ENCODE measurements at regions not wholly inside any gene's neighbourhood (a gene's known extent, or its start where the extent isn't known, plus 50 kb on each side); places are given as distances from the start of the nearest gene placed in this dataset.

DNA sequence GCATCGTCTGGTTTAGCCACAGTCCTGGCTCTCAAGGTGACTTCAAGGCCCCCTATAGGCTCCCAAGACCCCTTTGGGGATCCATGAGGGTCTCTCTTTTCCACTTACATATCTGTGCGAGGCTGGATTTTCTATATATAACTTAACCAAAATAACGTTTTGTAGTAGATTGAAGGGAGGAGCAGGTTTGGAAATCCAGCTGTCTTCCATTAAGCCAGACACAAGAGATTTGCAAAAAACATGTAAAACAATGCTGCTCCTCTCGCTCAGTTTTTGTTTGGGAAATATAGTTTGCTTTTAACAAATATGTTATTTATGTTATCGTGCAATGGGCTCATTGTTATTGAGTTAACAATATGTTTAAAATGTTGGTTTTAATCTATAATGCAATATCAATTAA is 811.2 kb downstream of the TYW1 start:
- no peak overlapping the region for H3K4me3 ChIP-seq (ENCODE audit: control insufficient read depth, low read depth, low read length)
- TF ChIP-seq CTCF (IDR thresholded peaks at IDR 0.05; ENCODE audit: control insufficient read depth, insufficient read depth, low read depth, low read length, missing control alignments): no peak
- DNase-seq (ENCODE audit: low read depth): no peak

- TF ChIP-seq CTCF (IDR thresholded peaks at IDR 0.05; ENCODE audit: control insufficient read depth, insufficient read depth, low read depth, low read length, missing control alignments): no peak
- H3K4me3 ChIP-seq (ENCODE audit: control insufficient read depth, low read depth, low read length): no peak overlapping the region
- no peak for DNase-seq (ENCODE audit: low read depth)
Measured at GRCh38 chr7:67809586-67809985, 813.0 kb downstream of the TYW1 start.

GRCh38 chr7:67813621-67814292 is 817.1 kb downstream of the TYW1 start:
- no peak for TF ChIP-seq CTCF (IDR thresholded peaks at IDR 0.05; ENCODE audit: control insufficient read depth, insufficient read depth, low read depth, low read length, missing control alignments)
- no peak for DNase-seq (ENCODE audit: low read depth)
- H3K4me3 ChIP-seq (ENCODE audit: control insufficient read depth, low read depth, low read length): no peak overlapping the region

DNA sequence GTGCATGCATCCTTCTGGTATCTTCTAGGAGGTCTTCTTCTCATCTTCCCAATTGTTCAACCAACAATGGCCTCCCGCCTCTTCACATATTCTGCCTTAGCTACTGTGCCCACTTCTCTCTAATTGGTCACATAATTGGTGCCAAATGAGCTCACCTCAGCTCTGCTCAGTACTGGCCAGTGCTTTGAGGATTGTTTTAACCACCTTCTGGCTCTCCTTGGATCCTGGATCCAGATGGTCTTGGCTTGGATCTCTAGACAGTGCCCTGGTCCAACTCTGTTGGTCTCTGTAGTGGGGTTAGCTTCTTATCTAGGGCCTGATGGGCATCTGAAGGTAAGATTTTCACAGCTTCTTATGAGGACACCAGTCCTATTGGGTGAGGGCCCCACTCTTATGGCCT is 820.8 kb downstream of the TYW1 start:
- no peak for TF ChIP-seq CTCF (IDR thresholded peaks at IDR 0.05; ENCODE audit: control insufficient read depth, insufficient read depth, low read depth, low read length, missing control alignments)
- no peak overlapping the region for H3K4me3 ChIP-seq (ENCODE audit: control insufficient read depth, low read depth, low read length)
- no peak for DNase-seq (ENCODE audit: low read depth)

- DNase-seq (ENCODE audit: low read depth): no peak
- no peak for TF ChIP-seq CTCF (IDR thresholded peaks at IDR 0.05; ENCODE audit: control insufficient read depth, insufficient read depth, low read depth, low read length, missing control alignments)
- no peak overlapping the region for H3K4me3 ChIP-seq (ENCODE audit: control insufficient read depth, low read depth, low read length)
Measured at GRCh38 chr7:67821116-67821515, 824.5 kb downstream of the TYW1 start.

DNA sequence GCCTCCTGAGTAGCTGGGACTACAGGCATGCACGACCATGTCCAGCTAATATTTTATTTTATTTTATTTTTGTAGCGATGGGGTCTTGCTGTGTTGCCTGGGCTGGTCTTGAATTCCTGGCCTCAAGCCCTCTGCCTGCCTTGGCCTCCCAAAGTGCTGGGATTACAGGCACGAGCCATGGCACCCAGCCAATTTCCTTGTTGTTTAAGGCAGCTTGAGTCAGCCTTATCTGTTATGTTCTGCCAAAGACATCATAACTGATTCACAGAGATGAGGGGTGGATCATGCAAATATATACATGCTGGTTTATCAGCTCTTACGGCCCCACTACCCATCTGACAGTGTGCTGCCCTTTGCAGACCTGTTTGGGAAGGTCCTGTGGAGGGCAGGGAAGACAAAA is 826.7 kb downstream of the TYW1 start:
- TF ChIP-seq CTCF (IDR thresholded peaks at IDR 0.05; ENCODE audit: control insufficient read depth, insufficient read depth, low read depth, low read length, missing control alignments): no peak
- H3K4me3 ChIP-seq (ENCODE audit: control insufficient read depth, low read depth, low read length): no peak overlapping the region
- no peak for DNase-seq (ENCODE audit: low read depth)

DNA sequence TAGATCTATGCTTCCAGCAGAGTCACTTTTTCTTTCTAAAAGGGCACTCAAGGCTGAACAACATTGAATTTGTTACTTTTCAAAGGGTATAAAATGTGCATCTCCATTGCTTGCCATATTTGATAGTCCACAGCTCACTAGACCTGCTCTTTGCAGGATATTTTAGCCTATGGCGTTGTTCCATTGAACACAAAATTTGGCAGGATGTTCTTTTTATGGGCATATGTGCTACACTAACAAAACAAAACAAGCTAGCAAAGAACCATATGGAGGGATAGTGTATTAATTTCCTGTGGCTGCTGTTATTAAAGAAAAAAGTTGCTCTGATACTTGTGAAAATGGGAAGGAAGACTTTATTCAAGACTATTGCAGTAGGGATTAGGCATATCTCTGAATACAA is 828.7 kb downstream of the TYW1 start:
- H3K4me3 ChIP-seq (ENCODE audit: control insufficient read depth, low read depth, low read length): no peak overlapping the region

More for the DNA sequence above, 828.7 kb downstream of the TYW1 start:
- no peak for DNase-seq (ENCODE audit: low read depth)
- no peak for TF ChIP-seq CTCF (IDR thresholded peaks at IDR 0.05; ENCODE audit: control insufficient read depth, insufficient read depth, low read depth, low read length, missing control alignments)
